NT2/D1 (cell line): ENCODE measurements at regions not wholly inside any gene's neighbourhood (a gene's known extent, or its start where the extent isn't known, plus 50 kb on each side); places are given as distances from the start of the nearest gene placed in this dataset.

Experiments used
- SUZ12 ChIP-seq: IDR thresholded peaks from 2 replicates; pipeline ENCODE4 v1.6.1; 2011; ENCODE audit not compliant: insufficient read length, insufficient read depth; ENCODE audit errors: extremely low read depth
- YY1 ChIP-seq: IDR thresholded peaks from 2 replicates; pipeline ENCODE4 v1.6.1; 2011; ENCODE audit not compliant: insufficient read length, insufficient read depth
- ZNF274 ChIP-seq: IDR thresholded peaks from 2 replicates; pipeline ENCODE4 v1.6.1; 2011; ENCODE audit warnings: mild to moderate bottlenecking, low read depth, low read length

GRCh38 chr17:14741491-14741890, 440.6 kb downstream of the HS3ST3B1 start:
- TF ChIP-seq SUZ12 (no peak), ZNF274 (no peak), YY1 (no peak)
